ENCODE measurements at regions not wholly inside any gene's neighbourhood (a gene's known extent, or its start where the extent isn't known, plus 50 kb on each side); places are given as distances from the start of the nearest gene placed in this dataset.

GRCh38 chr10:108957681-108958080 lies 965.6 kb downstream of the XPNPEP1 start (continued):
- TF ChIP-seq MAFK (IDR thresholded peaks at IDR 0.05; ENCODE audit: low read depth, low read length), result no peak
- TF ChIP-seq, protein P1, sequence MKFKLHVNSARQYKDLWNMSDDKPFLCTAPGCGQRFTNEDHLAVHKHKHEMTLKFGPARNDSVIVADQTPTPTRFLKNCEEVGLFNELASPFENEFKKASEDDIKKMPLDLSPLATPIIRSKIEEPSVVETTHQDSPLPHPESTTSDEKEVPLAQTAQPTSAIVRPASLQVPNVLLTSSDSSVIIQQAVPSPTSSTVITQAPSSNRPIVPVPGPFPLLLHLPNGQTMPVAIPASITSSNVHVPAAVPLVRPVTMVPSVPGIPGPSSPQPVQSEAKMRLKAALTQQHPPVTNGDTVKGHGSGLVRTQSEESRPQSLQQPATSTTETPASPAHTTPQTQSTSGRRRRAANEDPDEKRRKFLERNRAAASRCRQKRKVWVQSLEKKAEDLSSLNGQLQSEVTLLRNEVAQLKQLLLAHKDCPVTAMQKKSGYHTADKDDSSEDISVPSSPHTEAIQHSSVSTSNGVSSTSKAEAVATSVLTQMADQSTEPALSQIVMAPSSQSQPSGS (IDR thresholded peaks at IDR 0.05; ENCODE audit: low read length), result no peak
- TF ChIP-seq NANOG (IDR thresholded peaks at IDR 0.05; ENCODE audit: insufficient read depth, low read depth, low read length, poor library complexity, severe bottlenecking), result no peak
- TF ChIP-seq JUN (IDR thresholded peaks at IDR 0.05; ENCODE audit: low read depth, low read length), result no peak
- no peak for TF ChIP-seq SP4 (IDR thresholded peaks at IDR 0.05; ENCODE audit: low read length)
- TF ChIP-seq TAF7 (optimal IDR thresholded peaks at IDR 0.05; ENCODE audit: borderline replicate concordance, low read depth, low read length), result no peak
- no peak for TF ChIP-seq HDAC2 (IDR thresholded peaks at IDR 0.05; ENCODE audit: borderline replicate concordance in 1 of 2, low read depth in 2 of 2, low read length in 2 of 2)
